ENCODE measurements at regions not wholly inside any gene's neighbourhood (a gene's known extent, or its start where the extent isn't known, plus 50 kb on each side); places are given as distances from the start of the nearest gene placed in this dataset.

- no peak for DNase-seq
Observed at GRCh38 chr4:14496969-14497368, 505.3 kb upstream of the CPEB2 start.

- DNase-seq, result no peak
Observed at GRCh38 chr4:14504162-14504561, 498.1 kb upstream of the CPEB2 start.

GRCh38 chr4:14513471-14513870, 488.8 kb upstream of the CPEB2 start:
- DNase-seq, result no peak

GRCh38 chr4:14515556-14515955, 486.7 kb upstream of the CPEB2 start:
- no peak for DNase-seq

- DNase-seq, result no peak
Observed at GRCh38 chr4:14518136-14518535, 484.1 kb upstream of the CPEB2 start.

- no peak for DNase-seq
Observed at GRCh38 chr4:14520171-14520570, 482.1 kb upstream of the CPEB2 start.

- DNase-seq, result no peak
Observed at GRCh38 chr4:14524276-14524675, 478.0 kb upstream of the CPEB2 start.

GRCh38 chr4:14528918-14529317, 473.4 kb upstream of the CPEB2 start:
- DNase-seq, result no peak

GRCh38 chr4:14529653-14530052, 472.6 kb upstream of the CPEB2 start:
- no peak for DNase-seq

- no peak for DNase-seq
Observed at GRCh38 chr4:14532436-14532835, 469.8 kb upstream of the CPEB2 start.

- no peak for DNase-seq
Observed at GRCh38 chr4:14539246-14539645, 463.0 kb upstream of the CPEB2 start.

- no peak for DNase-seq
Observed at GRCh38 chr4:14545163-14545562, 457.1 kb upstream of the CPEB2 start.

- no peak for DNase-seq
Observed at GRCh38 chr4:14545807-14546206, 456.5 kb upstream of the CPEB2 start.

GRCh38 chr4:14552119-14552518, 450.2 kb upstream of the CPEB2 start:
- DNase-seq, result no peak

- no peak for DNase-seq
Observed at GRCh38 chr4:14559646-14560045, 442.6 kb upstream of the CPEB2 start.

- no peak for DNase-seq
Observed at GRCh38 chr4:14560577-14560976, 441.7 kb upstream of the CPEB2 start.

- DNase-seq, result no peak
Observed at GRCh38 chr4:14562901-14563300, 439.4 kb upstream of the CPEB2 start.

- DNase-seq, result no peak
Observed at GRCh38 chr4:14564281-14564680, 438.0 kb upstream of the CPEB2 start.

- DNase-seq, result no peak
Observed at GRCh38 chr4:14566518-14566917, 435.8 kb upstream of the CPEB2 start.

GRCh38 chr4:14568351-14568750, 433.9 kb upstream of the CPEB2 start:
- no peak for DNase-seq

- no peak for DNase-seq
Observed at GRCh38 chr4:14575289-14575688, 427.0 kb upstream of the CPEB2 start.

- no peak for DNase-seq
Observed at GRCh38 chr4:14575919-14576318, 426.4 kb upstream of the CPEB2 start.

GRCh38 chr4:14580061-14580460, 422.2 kb upstream of the CPEB2 start:
- DNase-seq, result no peak

- DNase-seq, result no peak
Observed at GRCh38 chr4:14581741-14582140, 420.5 kb upstream of the CPEB2 start.

- no peak for DNase-seq
Observed at GRCh38 chr4:14582677-14583076, 419.6 kb upstream of the CPEB2 start.

- DNase-seq, result no peak
Observed at GRCh38 chr4:14583331-14583730, 418.9 kb upstream of the CPEB2 start.

Data from stimulated activated CD4-positive, alpha-beta T cell treated with anti-CD3 and anti-CD28 coated beads, Interleukin-4, amount 100 ng/mL, for 1 hour (primary cell).